Kidney (tissue), 13 donors: ENCODE measurements at regions not wholly inside any gene's neighbourhood (a gene's known extent, or its start where the extent isn't known, plus 50 kb on each side); places are given as distances from the start of the nearest gene placed in this dataset.
"Not testable (repeated sequence)": the region's sequence is repeated elsewhere in the genome, so short reads cannot be mapped to it uniquely, and the experiment has no call there.

Source experiments
- DNase-seq, 5 donors: peaks; one replicate each; pipeline ENCODE4 v3.0.0-alpha.2; 2013 to 2020
- FAIRE-seq: peaks from 2 replicates; lab custom pipeline; 2012; peaks lifted over from hg19 to GRCh38; lab: Jason Lieb, UNC
- H3K27ac ChIP-seq, 2 donors: one replicate each; pipeline ENCODE4 v1.7.0; 2013; ENCODE audit warnings: low read depth in 2 of 2, low read length in 2 of 2, inconsistent platforms in 1 of 2
- H3K27me3 ChIP-seq: one replicate; pipeline ENCODE4 v1.7.1; 2013; ENCODE audit warnings: low read length, inconsistent platforms; ENCODE audit not compliant: control insufficient read depth, insufficient read depth
- H3K36me3 ChIP-seq, 3 donors: one replicate each; pipeline versions ENCODE4 v1.7.0 to v1.7.1; 2013; ENCODE audit warnings: low read length in 3 of 3, control low read depth in 1 of 3, inconsistent platforms in 1 of 3; ENCODE audit not compliant: insufficient read depth in 3 of 3, control insufficient read depth in 2 of 3
- H3K4me1 ChIP-seq, 3 donors: one replicate each; pipeline versions ENCODE4 v1.7.0 to v1.7.1; 2013; ENCODE audit warnings: low read length in 3 of 3, inconsistent platforms in 1 of 3, low read depth in 1 of 3; ENCODE audit not compliant: control insufficient read depth in 2 of 3, insufficient read depth in 2 of 3
- H3K4me3 ChIP-seq, 3 donors: one replicate each; pipeline versions ENCODE4 v1.7.0 to v1.8.1; 2013; ENCODE audit warnings: low read length in 3 of 3, control low read depth in 1 of 3, inconsistent platforms in 1 of 3
- H3K9ac ChIP-seq, 3 donors: one replicate each; pipeline versions ENCODE4 v1.7.0 to v1.7.1; 2013; ENCODE audit warnings: low read length in 3 of 3, control low read depth in 1 of 3, inconsistent platforms in 1 of 3
- H3K9me3 ChIP-seq, 3 donors: one replicate each; pipeline versions ENCODE4 v1.7.0 to v1.7.1; 2013; ENCODE audit warnings: low read length in 3 of 3, control low read depth in 1 of 3, inconsistent platforms in 1 of 3; ENCODE audit not compliant: control insufficient read depth in 2 of 3, insufficient read depth in 1 of 3
- CTCF ChIP-seq: IDR thresholded peaks from 3 replicates; pipeline ENCODE4 v1.5.1; 2012; ENCODE audit warnings: mild to moderate bottlenecking, moderate library complexity, borderline replicate concordance; ENCODE audit not compliant: insufficient read depth; ENCODE audit errors: extremely low read depth
- intact Hi-C: fragments of 100-400 bp; cut with DNase I; formaldehyde crosslinking; loops from one replicate; pipeline ENCODE4 v1.11.1; 2022
- donor health status: control.
- donor health status: control.
- donor health status: control.
- donor health status: control.
- donor health status: control.
- donor health status: DM: yes; HTN: yes; CAD: no.
- donor health status: Normal renal cell carcinoma (clear cell type).

- intact Hi-C loops, H3K27me3 ChIP-seq, H3K9me3 ChIP-seq, H3K4me1 ChIP-seq, H3K36me3 ChIP-seq, H3K27ac ChIP-seq, DNase-seq, H3K9ac ChIP-seq, H3K4me3 ChIP-seq, FAIRE-seq: not testable (repeated sequence)
Measured at GRCh38 chr17:22398446-22398845, 706.1 kb downstream of the KCNJ18 start.

DNA sequence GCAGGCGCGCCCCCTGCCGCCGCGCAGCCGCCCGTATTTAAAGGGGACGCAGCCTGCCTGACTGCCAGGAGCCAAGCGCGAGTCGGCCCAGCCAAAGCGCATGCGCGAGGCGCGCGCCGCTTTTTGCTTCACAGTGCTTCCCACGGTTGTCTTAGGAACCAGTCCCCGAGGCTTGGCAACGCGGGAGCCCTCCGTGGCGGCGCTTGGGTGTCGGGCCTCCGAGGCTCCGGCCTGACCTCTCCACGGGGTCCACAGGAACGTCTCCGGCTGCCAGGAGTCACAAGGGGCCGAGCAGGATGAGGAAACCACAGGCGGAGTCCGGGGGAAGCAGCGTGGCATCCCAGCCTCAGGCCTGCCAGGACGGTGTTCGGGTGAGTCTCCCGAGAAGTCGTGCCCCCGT, 706.7 kb downstream of the KCNJ18 start:
- H3K9me3 ChIP-seq, DNase-seq, H3K4me1 ChIP-seq, intact Hi-C loops, FAIRE-seq, H3K27ac ChIP-seq, H3K36me3 ChIP-seq, H3K27me3 ChIP-seq, H3K4me3 ChIP-seq, H3K9ac ChIP-seq: not testable (repeated sequence)

DNA sequence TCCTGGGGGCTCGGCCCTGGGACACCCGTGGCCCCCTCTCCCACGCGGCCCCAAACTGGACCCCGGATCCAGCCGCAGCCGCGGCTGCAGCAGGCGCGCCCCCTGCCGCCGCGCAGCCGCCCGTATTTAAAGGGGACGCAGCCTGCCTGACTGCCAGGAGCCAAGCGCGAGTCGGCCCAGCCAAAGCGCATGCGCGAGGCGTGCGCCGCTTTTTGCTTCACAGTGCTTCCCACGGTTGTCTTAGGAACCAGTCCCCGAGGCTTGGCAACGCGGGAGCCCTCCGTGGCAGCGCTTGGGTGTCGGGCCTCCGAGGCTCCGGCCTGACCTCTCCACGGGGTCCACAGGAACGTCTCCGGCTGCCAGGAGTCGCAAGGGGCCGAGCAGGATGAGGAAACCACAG, 712.8 kb downstream of the KCNJ18 start:
- H3K27me3 ChIP-seq, H3K27ac ChIP-seq, H3K9ac ChIP-seq, DNase-seq, H3K4me3 ChIP-seq, H3K9me3 ChIP-seq, FAIRE-seq, H3K4me1 ChIP-seq, intact Hi-C loops, H3K36me3 ChIP-seq: not testable (repeated sequence)

DNA sequence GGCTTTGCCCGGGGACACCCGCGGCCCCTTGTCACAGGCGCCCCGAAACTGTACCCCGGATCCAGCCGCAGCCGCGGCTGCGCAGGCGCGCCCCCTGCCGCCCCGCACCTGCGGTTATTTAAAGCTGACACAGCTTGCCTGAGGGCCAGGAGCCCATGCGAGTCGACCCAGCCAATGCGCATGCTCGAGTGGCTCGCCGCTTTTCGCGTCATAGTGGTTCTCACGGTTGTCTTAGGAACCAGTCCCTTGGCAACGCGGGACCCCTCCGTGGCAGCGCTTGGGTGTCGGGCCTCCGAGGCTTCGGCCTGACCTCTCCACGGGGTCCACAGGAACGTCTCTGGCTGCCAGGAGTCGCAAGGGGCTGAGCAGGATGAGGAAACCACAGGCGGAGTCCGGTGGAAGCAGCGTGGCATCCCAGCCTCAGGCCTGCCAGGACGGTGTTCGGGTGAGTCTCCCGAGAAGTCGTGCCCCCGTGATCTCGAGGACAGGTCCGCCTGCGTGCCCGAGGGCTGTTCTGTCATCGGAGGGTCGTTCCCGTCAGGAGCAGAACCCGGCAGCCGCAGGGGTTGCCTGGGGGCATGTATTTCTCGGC, 716.9 kb downstream of the KCNJ18 start:
- no peaks in the 10 kb centered on the region for H3K27me3 ChIP-seq
- no peak overlapping the region for H3K27ac ChIP-seq
- no peaks in the 10 kb centered on the region for H3K4me1 ChIP-seq
- no peak for DNase-seq
- TF ChIP-seq CTCF = no peak
- intact Hi-C loops = no loop called here
- FAIRE-seq = no peak
- H3K9me3 ChIP-seq = peaks cover 0 to 3% (median 0%) of the 10 kb centered on the region in 3 donors
- H3K4me3 ChIP-seq = no peak overlapping the region
- no peaks in the 10 kb centered on the region for H3K36me3 ChIP-seq
- H3K9ac ChIP-seq = no peak overlapping the region

- intact Hi-C loops = no loop called here
- no peaks in the 10 kb centered on the region for H3K27me3 ChIP-seq
- H3K36me3 ChIP-seq = no peaks in the 10 kb centered on the region
- H3K27ac ChIP-seq = no peak overlapping the region
- no peaks in the 10 kb centered on the region for H3K4me1 ChIP-seq
- TF ChIP-seq CTCF = no peak
- H3K9ac ChIP-seq = no peak overlapping the region
- no peak for FAIRE-seq
- H3K9me3 ChIP-seq = peaks cover 0 to 3% (median 0%) of the 10 kb centered on the region in 3 donors
- no peak overlapping the region for H3K4me3 ChIP-seq
- DNase-seq = no peak
Measured at GRCh38 chr17:22410136-22410535, 717.8 kb downstream of the KCNJ18 start.
